Body of pancreas (tissue), 4 donors: ENCODE measurements at regions not wholly inside any gene's neighbourhood (a gene's known extent, or its start where the extent isn't known, plus 50 kb on each side); places are given as distances from the start of the nearest gene placed in this dataset.

Source experiments
- POLR2A ChIP-seq, 3 donors: fragments of 450-650 bp; IDR thresholded peaks; one replicate each; pipeline ENCODE4 v1.6.1; 2016; ENCODE audit warnings: antibody characterized with exemption in 3 of 3, mild to moderate bottlenecking in 2 of 3
- TF ChIP-seq, protein P1 (sequence below), 7 experiments: fragments of 450-650 bp in 4 of 7; fragments of 200-600 bp in 3 of 7; sonication (generic) in 3 of 7; IDR thresholded peaks; one replicate each; pipeline ENCODE4 v1.5.1; 2016 to 2019; ENCODE audit warnings: antibody characterized with exemption in 7 of 7

GRCh38 chr6:9675122-9675521 is 739.8 kb downstream of the TFAP2A start:
- TF ChIP-seq POLR2A (IDR thresholded peaks at IDR 0.05): no peak
- TF ChIP-seq, protein P1, sequence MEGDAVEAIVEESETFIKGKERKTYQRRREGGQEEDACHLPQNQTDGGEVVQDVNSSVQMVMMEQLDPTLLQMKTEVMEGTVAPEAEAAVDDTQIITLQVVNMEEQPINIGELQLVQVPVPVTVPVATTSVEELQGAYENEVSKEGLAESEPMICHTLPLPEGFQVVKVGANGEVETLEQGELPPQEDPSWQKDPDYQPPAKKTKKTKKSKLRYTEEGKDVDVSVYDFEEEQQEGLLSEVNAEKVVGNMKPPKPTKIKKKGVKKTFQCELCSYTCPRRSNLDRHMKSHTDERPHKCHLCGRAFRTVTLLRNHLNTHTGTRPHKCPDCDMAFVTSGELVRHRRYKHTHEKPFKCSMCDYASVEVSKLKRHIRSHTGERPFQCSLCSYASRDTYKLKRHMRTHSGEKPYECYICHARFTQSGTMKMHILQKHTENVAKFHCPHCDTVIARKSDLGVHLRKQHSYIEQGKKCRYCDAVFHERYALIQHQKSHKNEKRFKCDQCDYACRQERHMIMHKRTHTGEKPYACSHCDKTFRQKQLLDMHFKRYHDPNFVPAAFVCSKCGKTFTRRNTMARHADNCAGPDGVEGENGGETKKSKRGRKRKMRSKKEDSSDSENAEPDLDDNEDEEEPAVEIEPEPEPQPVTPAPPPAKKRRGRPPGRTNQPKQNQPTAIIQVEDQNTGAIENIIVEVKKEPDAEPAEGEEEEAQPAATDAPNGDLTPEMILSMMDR (IDR thresholded peaks at IDR 0.05): no peak
